Gastrocnemius medialis (tissue), 4 donors: ENCODE measurements at regions not wholly inside any gene's neighbourhood (a gene's known extent, or its start where the extent isn't known, plus 50 kb on each side); places are given as distances from the start of the nearest gene placed in this dataset.

Source experiments
- ATAC-seq, 2 donors: fragments of 150-250 bp; one replicate each; pipeline ENCODE4 v1.9.1; 2016
- DNase-seq, 2 donors: peaks; one replicate each; pipeline ENCODE4 v3.0.0-alpha.2; 2019
- H3K27ac ChIP-seq, 4 donors: fragments of 200-600 bp; sonication (generic); 1 replicate in 1 of 4; 2 replicates in 3 of 4; pipeline ENCODE4 v1.5.1; 2016 to 2018; ENCODE audit warnings: mild to moderate bottlenecking in 2 of 4, moderate library complexity in 1 of 4
- H3K27me3 ChIP-seq, 3 donors: fragments of 200-600 bp; sonication (generic) in 2 of 3; 1 replicate in 1 of 3; 2 replicates in 2 of 3; pipeline versions ENCODE4 v1.5.1 to v1.6.0; 2016 to 2019; ENCODE audit warnings: mild to moderate bottlenecking in 1 of 3, moderate library complexity in 1 of 3
- H3K36me3 ChIP-seq, 2 donors: fragments of 200-600 bp; sonication (generic) in 1 of 2; one replicate each; pipeline ENCODE4 v1.5.1; 2017 to 2018
- H3K4me1 ChIP-seq, 2 donors: fragments of 200-600 bp; sonication (generic) in 1 of 2; one replicate each; pipeline ENCODE4 v1.5.1; 2016 to 2017; ENCODE audit warnings: mild to moderate bottlenecking in 2 of 2
- H3K4me3 ChIP-seq, 4 donors: fragments of 200-600 bp; sonication (generic) in 3 of 4; 1 replicate in 1 of 4; 2 replicates in 3 of 4; pipeline ENCODE4 v1.5.1; 2016 to 2019; ENCODE audit warnings: mild to moderate bottlenecking in 2 of 4
- H3K9me3 ChIP-seq, 3 donors: fragments of 200-600 bp; sonication (generic) in 2 of 3; 1 replicate in 1 of 3; 2 replicates in 2 of 3; pipeline ENCODE4 v1.5.1; 2016 to 2019
- POLR2A ChIP-seq, 2 donors: fragments of 450-650 bp; IDR thresholded peaks; one replicate each; pipeline ENCODE4 v1.6.1; 2017; ENCODE audit warnings: antibody characterized with exemption in 2 of 2, mild to moderate bottlenecking in 2 of 2, moderate library complexity in 2 of 2
- in situ Hi-C, 4 donors: fragments of 200-750 bp; cut with MboI; loops; one replicate each; pipeline versions ENCODE4 v1.15.0 to v1.8.0; 2017; ENCODE audit warnings: low sequenced_read_pairs in 4 of 4
- intact Hi-C: fragments of 100-400 bp; cut with DNase I; formaldehyde crosslinking; loops from one replicate; pipeline ENCODE4 v1.15.1; 2023; ENCODE audit warnings: low total_unique reads
- TF ChIP-seq, protein P1 (sequence below), 5 experiments: fragments of 450-650 bp in 3 of 5; fragments of 200-600 bp in 2 of 5; sonication (generic) in 2 of 5; IDR thresholded peaks in 4 of 5; conservative IDR thresholded peaks in 1 of 5; 1 replicate in 4 of 5; 2 replicates in 1 of 5; pipeline ENCODE4 v1.5.1; 2016 to 2019; ENCODE audit warnings: antibody characterized with exemption in 5 of 5, mild to moderate bottlenecking in 3 of 5, moderate library complexity in 3 of 5

- DNase-seq (no peak), ATAC-seq (no peak)
- Histone ChIP-seq H3K9me3 (no peaks in the 10 kb centered on the region), H3K4me1 (no peaks in the 10 kb centered on the region), H3K4me3 (no peak overlapping the region), H3K27ac (no peak overlapping the region), H3K36me3 (no peaks in the 10 kb centered on the region), H3K27me3 (no peaks in the 10 kb centered on the region)
- TF ChIP-seq, protein P1, sequence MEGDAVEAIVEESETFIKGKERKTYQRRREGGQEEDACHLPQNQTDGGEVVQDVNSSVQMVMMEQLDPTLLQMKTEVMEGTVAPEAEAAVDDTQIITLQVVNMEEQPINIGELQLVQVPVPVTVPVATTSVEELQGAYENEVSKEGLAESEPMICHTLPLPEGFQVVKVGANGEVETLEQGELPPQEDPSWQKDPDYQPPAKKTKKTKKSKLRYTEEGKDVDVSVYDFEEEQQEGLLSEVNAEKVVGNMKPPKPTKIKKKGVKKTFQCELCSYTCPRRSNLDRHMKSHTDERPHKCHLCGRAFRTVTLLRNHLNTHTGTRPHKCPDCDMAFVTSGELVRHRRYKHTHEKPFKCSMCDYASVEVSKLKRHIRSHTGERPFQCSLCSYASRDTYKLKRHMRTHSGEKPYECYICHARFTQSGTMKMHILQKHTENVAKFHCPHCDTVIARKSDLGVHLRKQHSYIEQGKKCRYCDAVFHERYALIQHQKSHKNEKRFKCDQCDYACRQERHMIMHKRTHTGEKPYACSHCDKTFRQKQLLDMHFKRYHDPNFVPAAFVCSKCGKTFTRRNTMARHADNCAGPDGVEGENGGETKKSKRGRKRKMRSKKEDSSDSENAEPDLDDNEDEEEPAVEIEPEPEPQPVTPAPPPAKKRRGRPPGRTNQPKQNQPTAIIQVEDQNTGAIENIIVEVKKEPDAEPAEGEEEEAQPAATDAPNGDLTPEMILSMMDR (IDR thresholded peaks at IDR 0.05 in 4 of 5, conservative IDR thresholded peaks at IDR 0.05 in 1 of 5), result no peak
- no peak for TF ChIP-seq POLR2A (IDR thresholded peaks at IDR 0.05)
- intact Hi-C loops, result no loop called here
- in situ Hi-C loops, result no loop called here
Observed at GRCh38 chr1:72678683-72679082, 396.3 kb upstream of the NEGR1 start.

DNA sequence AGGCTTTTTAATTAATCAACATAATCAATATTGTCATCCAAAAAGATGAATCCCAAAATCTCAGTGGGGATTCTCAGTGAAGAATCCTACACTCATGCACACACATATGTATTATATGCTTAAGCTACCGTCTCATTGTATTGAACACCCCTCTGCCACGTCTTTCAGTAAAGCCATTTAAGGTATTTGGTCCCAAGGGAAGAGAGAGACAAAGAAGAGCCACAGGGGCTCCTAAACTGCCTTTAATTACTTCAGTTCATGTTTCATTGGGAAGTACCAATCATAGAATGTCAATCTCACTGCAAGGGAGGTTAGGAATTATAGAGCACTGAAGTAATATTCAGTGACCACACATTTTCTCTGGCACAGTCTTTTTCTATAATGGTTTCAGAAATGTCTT lies 388.6 kb upstream of the NEGR1 start:
- TF ChIP-seq, protein P1 (IDR thresholded peaks at IDR 0.05 in 4 of 5, conservative IDR thresholded peaks at IDR 0.05 in 1 of 5), result no peak
- no peak for TF ChIP-seq POLR2A (IDR thresholded peaks at IDR 0.05)
- Histone ChIP-seq H3K27me3 (no peaks in the 10 kb centered on the region), H3K4me3 (no peak overlapping the region), H3K4me1 (no peaks in the 10 kb centered on the region), H3K36me3 (no peaks in the 10 kb centered on the region), H3K9me3 (no peaks in the 10 kb centered on the region), H3K27ac (no peak overlapping the region)
- intact Hi-C loops, result no loop called here
- in situ Hi-C loops, result no loop called here
- ATAC-seq, result no peak
- no peak for DNase-seq

GRCh38 chr1:72662918-72663317 lies 380.6 kb upstream of the NEGR1 start:
- ATAC-seq, result no peak
- no peak for DNase-seq
- Histone ChIP-seq H3K27me3 (no peaks in the 10 kb centered on the region), H3K27ac (no peak overlapping the region), H3K4me1 (no peaks in the 10 kb centered on the region), H3K36me3 (no peaks in the 10 kb centered on the region), H3K4me3 (no peak overlapping the region), H3K9me3 (no peaks in the 10 kb centered on the region)
- intact Hi-C loops (no loop called here), in situ Hi-C loops (no loop called here)
- TF ChIP-seq POLR2A (IDR thresholded peaks at IDR 0.05), result no peak
- TF ChIP-seq, protein P1 (IDR thresholded peaks at IDR 0.05 in 4 of 5, conservative IDR thresholded peaks at IDR 0.05 in 1 of 5), result no peak

GRCh38 chr1:72650843-72651435 lies 368.6 kb upstream of the NEGR1 start:
- in situ Hi-C loops (no loop called here), intact Hi-C loops (no loop called here)
- ATAC-seq (no peak), DNase-seq (no peak)
- no peak overlapping the region for H3K4me3 ChIP-seq
- H3K36me3 ChIP-seq, result no peaks in the 10 kb centered on the region
- H3K27ac ChIP-seq, result no peak overlapping the region
- H3K9me3 ChIP-seq, result no peaks in the 10 kb centered on the region
- TF ChIP-seq, protein P1 (IDR thresholded peaks at IDR 0.05 in 4 of 5, conservative IDR thresholded peaks at IDR 0.05 in 1 of 5), result no peak
- TF ChIP-seq POLR2A (IDR thresholded peaks at IDR 0.05), result no peak
- no peaks in the 10 kb centered on the region for H3K27me3 ChIP-seq
- no peaks in the 10 kb centered on the region for H3K4me1 ChIP-seq

DNA sequence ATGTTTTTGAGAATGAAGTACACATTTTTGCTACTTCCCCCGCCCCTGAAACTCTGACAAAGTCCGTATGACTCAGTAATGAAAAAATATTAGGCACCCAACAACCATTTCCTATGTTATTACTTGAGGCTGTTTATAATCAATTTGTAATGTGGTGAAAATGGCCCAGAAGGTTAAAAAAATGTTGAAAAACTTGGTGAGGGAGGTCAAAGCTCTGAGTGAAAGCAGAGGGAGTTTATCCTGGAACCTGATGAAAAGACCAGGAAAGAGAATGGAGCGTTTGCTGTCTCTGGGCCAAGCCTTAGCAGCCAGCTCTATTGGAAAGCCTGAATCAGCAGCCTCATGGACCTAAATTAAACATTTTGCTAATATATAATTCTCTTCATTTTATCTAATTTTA lies 367.7 kb upstream of the NEGR1 start:
- TF ChIP-seq, protein P1 (IDR thresholded peaks at IDR 0.05 in 4 of 5, conservative IDR thresholded peaks at IDR 0.05 in 1 of 5), result no peak
- TF ChIP-seq POLR2A (IDR thresholded peaks at IDR 0.05), result no peak
- DNase-seq, result no peak
- no peaks in the 10 kb centered on the region for H3K9me3 ChIP-seq
- no peak overlapping the region for H3K27ac ChIP-seq
- no peaks in the 10 kb centered on the region for H3K4me1 ChIP-seq
- in situ Hi-C loops, result no loop called here
- H3K36me3 ChIP-seq, result no peaks in the 10 kb centered on the region
- H3K4me3 ChIP-seq, result no peak overlapping the region
- ATAC-seq, result no peak
- H3K27me3 ChIP-seq, result no peaks in the 10 kb centered on the region
- intact Hi-C loops, result no loop called here
